ENCODE measurements at regions not wholly inside any gene's neighbourhood (a gene's known extent, or its start where the extent isn't known, plus 50 kb on each side); places are given as distances from the start of the nearest gene placed in this dataset.

DNA sequence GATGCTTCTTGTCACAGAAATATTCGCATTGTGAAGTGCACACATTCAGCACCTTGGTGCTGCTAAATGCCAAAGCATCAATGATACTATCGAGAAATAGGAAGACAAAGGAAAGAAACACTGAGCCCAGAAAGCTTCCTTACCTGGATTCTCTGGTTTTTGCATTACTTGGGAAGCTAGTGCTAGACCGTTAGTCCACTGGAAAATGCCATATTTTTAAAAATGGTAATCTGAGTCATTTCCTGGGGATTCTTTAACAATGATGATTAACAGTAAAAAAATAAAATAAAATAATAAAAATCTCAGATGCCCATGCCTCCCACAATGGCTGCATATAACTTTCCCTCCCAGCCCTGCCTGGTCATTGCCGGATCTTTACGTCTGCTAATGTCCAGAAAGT, 420.1 kb upstream of the MGMT start:
- TF ChIP-seq CTCF (IDR thresholded peaks at IDR 0.05; ENCODE audit: insufficient read depth, low read depth, low read length, missing control alignments) = no peak
- no peak overlapping the region for H3K4me3 ChIP-seq (ENCODE audit: low read depth, low read length)
- no peak for DNase-seq (ENCODE audit: low read depth)

DNA sequence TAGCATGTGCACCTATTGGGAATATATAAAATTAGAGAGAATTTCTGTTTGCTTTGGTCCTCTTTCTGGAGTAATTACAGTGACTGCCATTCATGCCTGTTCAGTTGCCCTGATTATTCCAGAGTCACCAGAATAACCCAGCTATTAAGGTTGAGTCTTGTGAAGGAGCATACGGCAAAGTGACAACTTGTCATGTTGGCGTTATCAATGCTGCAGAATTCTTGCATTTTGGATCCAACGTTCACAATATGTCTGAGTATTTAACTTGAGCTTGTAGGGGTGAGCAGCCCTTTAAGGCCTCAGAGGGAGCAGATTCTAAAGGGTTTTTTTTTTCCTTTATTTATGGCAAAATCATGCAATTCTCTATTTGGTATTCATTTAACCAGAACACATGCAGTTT, 419.4 kb upstream of the MGMT start:
- no peak for TF ChIP-seq CTCF (IDR thresholded peaks at IDR 0.05; ENCODE audit: insufficient read depth, low read depth, low read length, missing control alignments)
- no peak overlapping the region for H3K4me3 ChIP-seq (ENCODE audit: low read depth, low read length)
- no peak for DNase-seq (ENCODE audit: low read depth)

- no peak for DNase-seq (ENCODE audit: low read depth)
- H3K4me3 ChIP-seq (ENCODE audit: low read depth, low read length) = no peak overlapping the region
- TF ChIP-seq CTCF (IDR thresholded peaks at IDR 0.05; ENCODE audit: insufficient read depth, low read depth, low read length, missing control alignments) = no peak
These were observed 418.5 kb upstream of the MGMT start for GRCh38 chr10:129048513-129048912.

- no peak overlapping the region for H3K4me3 ChIP-seq (ENCODE audit: low read depth, low read length)
- no peak for TF ChIP-seq CTCF (IDR thresholded peaks at IDR 0.05; ENCODE audit: insufficient read depth, low read depth, low read length, missing control alignments)
- DNase-seq (ENCODE audit: low read depth) = no peak
These were observed 417.5 kb upstream of the MGMT start for GRCh38 chr10:129049501-129049900.

- no peak for TF ChIP-seq CTCF (IDR thresholded peaks at IDR 0.05; ENCODE audit: insufficient read depth, low read depth, low read length, missing control alignments)
- no peak for DNase-seq (ENCODE audit: low read depth)
- no peak overlapping the region for H3K4me3 ChIP-seq (ENCODE audit: low read depth, low read length)
These were observed 411.8 kb upstream of the MGMT start for GRCh38 chr10:129055225-129055624.

GRCh38 chr10:129055986-129056385, 411.1 kb upstream of the MGMT start:
- no peak for TF ChIP-seq CTCF (IDR thresholded peaks at IDR 0.05; ENCODE audit: insufficient read depth, low read depth, low read length, missing control alignments)
- H3K4me3 ChIP-seq (ENCODE audit: low read depth, low read length) = no peak overlapping the region
- DNase-seq (ENCODE audit: low read depth) = no peak

All from GM12865 (cell line).